Stimulated activated CD4-positive, alpha-beta T cell treated with anti-CD3 and anti-CD28 coated beads, Interleukin-4, amount 100 ng/mL, for 1 hour (primary cell): ENCODE measurements at regions not wholly inside any gene's neighbourhood (a gene's known extent, or its start where the extent isn't known, plus 50 kb on each side); places are given as distances from the start of the nearest gene placed in this dataset.

Source experiments
- DNase-seq: peaks from one replicate; pipeline ENCODE4 v3.0.0-alpha.2; 2020

- no peak for DNase-seq
Observed at GRCh38 chr21:28783641-28784185, 209.0 kb downstream of the LTN1 start.

- DNase-seq = no peak
Observed at GRCh38 chr21:28781602-28782276, 210.9 kb downstream of the LTN1 start.

- DNase-seq = no peak
Observed at GRCh38 chr21:28779914-28780313, 212.8 kb downstream of the LTN1 start.

GRCh38 chr21:28776251-28776650, 216.4 kb downstream of the LTN1 start:
- no peak for DNase-seq

GRCh38 chr21:28775071-28775470, 217.6 kb downstream of the LTN1 start:
- no peak for DNase-seq

- no peak for DNase-seq
Observed at GRCh38 chr21:28773036-28773435, 219.6 kb downstream of the LTN1 start.

GRCh38 chr21:28771790-28772501, 220.7 kb downstream of the LTN1 start:
- no peak for DNase-seq

- no peak for DNase-seq
Observed at GRCh38 chr21:28770867-28771661, 221.6 kb downstream of the LTN1 start.

- no peak for DNase-seq
Observed at GRCh38 chr21:28769683-28770082, 223.0 kb downstream of the LTN1 start.

GRCh38 chr21:28768753-28769152, 223.9 kb downstream of the LTN1 start:
- no peak for DNase-seq

GRCh38 chr21:28767523-28767922, 225.2 kb downstream of the LTN1 start:
- no peak for DNase-seq

GRCh38 chr21:28763809-28764418, 228.8 kb downstream of the LTN1 start:
- DNase-seq = no peak

- no peak for DNase-seq
Observed at GRCh38 chr21:28762357-28762735, 230.3 kb downstream of the LTN1 start.

GRCh38 chr21:28761674-28762356, 230.9 kb downstream of the LTN1 start:
- DNase-seq = no peak

- DNase-seq = no peak
Observed at GRCh38 chr21:28758883-28759242, 233.8 kb downstream of the LTN1 start.

- no peak for DNase-seq
Observed at GRCh38 chr21:28758042-28758882, 234.4 kb downstream of the LTN1 start.

- DNase-seq = no peak
Observed at GRCh38 chr21:28754862-28755261, 237.8 kb downstream of the LTN1 start.

- no peak for DNase-seq
Observed at GRCh38 chr21:28754127-28754611, 238.5 kb downstream of the LTN1 start.

- DNase-seq = no peak
Observed at GRCh38 chr21:28752131-28752530, 240.5 kb downstream of the LTN1 start.

- DNase-seq = no peak
Observed at GRCh38 chr21:28751176-28751575, 241.5 kb downstream of the LTN1 start.

- no peak for DNase-seq
Observed at GRCh38 chr21:28750565-28750964, 242.1 kb downstream of the LTN1 start.
